Ureter (tissue), 1 donor: ENCODE measurements at regions not wholly inside any gene's neighbourhood (a gene's known extent, or its start where the extent isn't known, plus 50 kb on each side); places are given as distances from the start of the nearest gene placed in this dataset.
"Not testable (repeated sequence)": the region's sequence is repeated elsewhere in the genome, so short reads cannot be mapped to it uniquely, and the experiment has no call there.

ENCODE experiments used
- DNase-seq: peaks from one replicate; pipeline ENCODE4 v3.0.0-alpha.2; 2020; ENCODE audit warnings: low spot score
- donor health status: DM: yes; HTN: yes; CAD: no.

DNA sequence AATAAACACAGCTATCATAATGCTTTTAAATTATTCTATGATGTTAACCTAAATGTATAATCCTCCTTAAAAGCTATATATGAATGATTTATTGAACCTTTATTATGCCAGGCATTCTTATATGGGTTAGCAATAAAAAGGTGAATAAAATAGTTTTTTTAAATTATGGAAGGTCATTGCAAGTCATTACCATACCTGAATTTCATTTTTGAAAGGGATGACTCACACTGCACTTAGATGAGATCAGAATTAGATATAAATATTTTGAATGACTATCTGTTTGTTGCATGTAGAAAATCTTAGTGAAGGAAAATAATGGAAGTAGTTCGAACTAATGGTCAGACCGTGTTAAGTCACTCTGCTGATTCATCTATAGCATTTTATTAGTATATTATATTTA lies 822.3 kb downstream of the LUZP2 start:
- no peak for DNase-seq

DNA sequence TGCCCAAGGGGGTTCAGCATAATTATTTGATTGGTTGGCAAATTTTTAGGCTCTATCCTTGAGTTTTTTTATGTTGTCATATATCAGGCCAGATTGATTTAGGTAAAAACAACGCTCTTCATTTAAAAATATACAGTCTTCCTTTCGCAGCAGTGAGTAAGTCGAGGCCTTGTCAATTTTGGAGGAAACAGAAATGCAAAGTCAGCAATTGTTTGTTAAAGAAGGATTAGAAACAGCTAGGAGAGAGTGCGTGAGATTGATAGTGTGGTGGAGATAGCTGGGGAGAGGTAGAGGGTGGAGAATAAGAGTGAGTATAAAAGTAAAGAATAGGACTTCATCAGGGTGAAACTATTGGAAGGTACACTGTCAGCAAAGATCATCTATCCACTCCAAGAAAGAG lies 830.8 kb downstream of the LUZP2 start:
- DNase-seq: no peak

DNA sequence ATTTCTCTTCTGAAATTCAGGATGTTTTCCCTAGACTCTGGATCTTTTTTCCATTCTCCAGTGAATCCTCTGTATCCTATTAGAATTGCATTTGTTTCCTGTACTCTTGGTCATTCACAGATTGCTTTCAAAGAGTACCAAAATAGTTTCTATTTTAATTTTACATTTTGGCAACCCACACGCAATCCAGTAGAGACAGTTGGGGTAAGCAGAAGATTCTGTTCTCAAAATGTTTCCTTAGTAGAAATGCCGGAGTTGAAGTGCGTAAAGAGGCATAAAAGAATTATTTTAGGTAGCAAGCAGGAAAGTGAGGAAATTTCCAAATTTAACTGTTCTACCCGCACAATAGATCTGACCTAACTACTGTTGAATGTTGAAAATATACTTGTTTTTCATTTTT lies 842.4 kb downstream of the LUZP2 start:
- no peak for DNase-seq

DNA sequence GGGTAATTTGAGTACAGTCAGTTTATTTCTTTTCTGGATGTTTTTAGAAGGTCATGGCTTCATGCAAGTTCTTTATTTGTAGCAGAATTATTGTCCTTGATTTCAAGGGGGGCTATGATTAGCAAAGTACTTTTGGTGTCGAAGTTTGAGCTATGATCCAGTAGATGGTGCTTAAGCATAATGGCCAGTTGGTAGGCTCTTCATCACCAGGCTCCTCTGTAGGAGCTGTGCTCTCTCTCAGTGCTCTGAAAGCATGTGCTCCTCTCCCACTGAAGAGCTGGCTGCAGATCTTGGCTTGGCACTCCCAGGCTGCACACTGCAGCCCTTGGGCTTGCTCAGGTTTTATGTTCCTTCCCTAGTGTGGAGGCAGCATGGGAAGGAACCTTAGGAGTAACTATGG lies 852.7 kb downstream of the LUZP2 start:
- no peak for DNase-seq

DNA sequence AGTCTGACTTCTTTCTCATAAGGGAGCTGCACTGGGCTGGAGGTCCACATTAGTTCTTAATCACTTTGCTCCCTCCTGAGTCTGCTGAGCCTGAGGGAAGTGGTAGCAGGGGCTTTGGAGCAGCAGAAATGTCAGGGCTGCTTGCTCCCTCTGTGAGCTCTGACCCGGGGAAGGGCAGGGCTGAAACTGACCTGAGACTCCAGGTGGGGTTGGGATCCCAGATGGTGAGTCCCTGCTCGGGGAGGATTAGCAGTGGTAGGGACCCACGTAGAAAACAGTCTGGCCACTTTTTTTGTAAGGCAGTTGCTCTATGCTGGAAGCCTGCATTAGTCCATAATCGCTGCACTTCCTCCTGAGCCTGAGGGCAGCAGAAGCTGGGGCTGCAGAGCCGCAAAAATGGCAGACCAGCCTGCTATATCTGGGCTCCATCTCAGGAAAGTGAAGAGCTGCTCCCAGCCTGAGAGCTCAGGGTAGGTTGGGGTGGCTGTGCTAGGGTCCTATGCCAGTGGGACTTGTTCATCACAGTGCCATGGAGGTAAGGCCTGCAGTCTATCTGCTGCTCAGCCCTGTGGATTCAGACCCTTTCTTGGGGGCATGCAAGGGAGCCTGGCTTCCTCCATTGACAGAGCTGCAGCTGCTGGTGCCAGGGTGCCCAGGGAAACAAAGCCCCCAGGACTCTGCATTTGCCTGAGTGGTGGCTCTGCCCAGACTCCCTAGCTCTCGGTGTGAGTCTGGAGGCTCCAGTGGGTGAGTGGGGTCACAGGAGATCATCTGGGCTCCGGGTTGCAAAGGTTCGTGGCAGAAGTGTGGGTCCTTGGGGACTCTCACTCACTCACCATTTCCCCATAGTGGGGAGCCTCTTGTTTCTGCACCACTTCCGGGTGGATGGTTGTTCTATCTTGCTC lies 854.3 kb downstream of the LUZP2 start:
- DNase-seq: no peak

DNA sequence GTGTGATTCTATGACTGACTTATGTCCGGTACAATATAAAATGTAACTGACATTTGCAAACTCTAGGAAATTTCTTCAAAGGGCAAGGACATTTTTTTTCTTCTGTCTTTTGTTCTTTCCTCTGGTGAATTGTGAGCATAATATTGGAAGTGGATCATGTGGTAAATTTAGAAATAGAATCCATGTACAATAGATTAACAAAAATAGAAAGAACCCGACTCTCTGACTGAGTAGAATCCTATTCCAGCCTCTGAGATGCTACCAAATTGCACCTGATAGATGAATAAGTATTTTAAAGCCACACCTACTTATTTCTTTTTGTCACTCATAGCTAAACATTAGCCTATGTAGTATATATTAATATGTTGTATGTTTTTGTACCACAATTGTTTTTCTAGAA lies 860.3 kb downstream of the LUZP2 start:
- DNase-seq: no peak

DNA sequence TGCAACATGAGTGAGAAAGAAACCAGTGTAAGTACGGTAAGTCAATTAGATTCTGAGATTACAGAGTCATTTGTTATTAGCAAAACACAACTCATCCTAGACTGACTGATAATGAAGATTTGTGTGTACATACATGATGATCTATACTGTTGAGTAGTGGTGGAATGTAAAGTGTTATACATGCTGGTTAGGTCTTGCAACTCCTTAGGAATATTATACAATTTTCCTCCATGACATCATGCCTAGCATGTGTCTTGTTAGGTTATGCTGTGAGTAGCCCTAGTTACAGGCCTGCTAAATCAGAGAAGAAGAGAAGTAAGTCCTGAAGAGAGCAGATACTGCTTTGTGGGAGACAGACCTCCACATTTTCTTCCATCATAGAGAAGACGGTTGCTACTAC lies 880.6 kb downstream of the LUZP2 start:
- no peak for DNase-seq

DNA sequence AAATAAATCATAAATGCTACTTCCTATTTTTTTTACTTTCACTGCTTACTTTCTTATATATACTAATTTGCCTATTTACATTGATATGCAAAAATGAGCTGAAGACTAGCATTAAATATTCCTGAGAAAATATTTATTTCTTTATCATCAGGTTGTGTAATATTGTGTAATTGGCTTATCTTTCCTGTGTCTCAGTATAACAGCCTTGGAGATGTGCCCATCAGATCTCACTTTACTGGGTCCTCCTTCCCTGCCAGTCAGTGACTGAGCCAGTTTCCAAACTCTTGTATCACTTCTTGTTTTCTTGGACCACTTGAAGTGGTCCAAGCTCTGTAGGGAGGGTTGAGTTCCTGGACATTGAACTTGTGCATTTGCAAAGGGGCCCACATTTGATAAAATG lies 900.0 kb downstream of the LUZP2 start:
- DNase-seq: no peak

DNA sequence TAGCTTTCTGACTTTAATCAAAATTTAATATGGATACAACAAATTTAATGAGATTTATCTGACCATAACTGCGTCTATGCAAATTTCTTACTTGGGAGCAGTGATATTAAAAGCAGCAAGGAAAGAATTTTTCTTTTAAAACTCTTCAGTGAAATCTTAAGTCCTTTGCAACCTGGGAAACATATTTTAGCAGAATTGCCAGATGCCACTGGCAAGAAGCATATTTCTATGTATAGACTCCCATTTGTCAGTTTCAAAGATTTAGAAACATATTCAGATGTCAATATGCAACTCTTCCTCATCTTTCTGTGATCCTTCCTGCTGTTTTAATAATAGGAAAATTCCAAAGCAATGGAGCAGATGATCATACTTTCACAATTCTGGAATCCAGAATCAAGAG lies 911.3 kb downstream of the LUZP2 start:
- no peak for DNase-seq

DNA sequence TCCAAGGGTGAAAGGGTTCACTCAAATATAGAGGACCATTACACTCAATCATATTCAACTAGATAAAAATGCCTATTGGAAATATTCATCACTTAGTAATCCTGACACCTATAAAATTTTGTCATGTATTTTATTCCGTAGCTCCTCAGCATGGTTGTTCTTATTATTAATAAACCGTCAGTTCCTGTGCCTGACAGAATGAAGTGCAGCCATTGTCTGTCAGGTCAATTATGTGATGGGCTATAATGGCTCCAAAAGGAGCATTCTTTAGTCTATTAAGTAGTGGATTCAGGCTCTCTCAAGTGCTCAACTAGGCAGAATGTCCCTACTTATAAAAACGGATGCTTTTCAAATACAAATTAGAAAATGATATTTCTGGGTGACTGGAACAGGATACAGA lies 916.1 kb upstream of the ANO3 start:
- DNase-seq: no peak

DNA sequence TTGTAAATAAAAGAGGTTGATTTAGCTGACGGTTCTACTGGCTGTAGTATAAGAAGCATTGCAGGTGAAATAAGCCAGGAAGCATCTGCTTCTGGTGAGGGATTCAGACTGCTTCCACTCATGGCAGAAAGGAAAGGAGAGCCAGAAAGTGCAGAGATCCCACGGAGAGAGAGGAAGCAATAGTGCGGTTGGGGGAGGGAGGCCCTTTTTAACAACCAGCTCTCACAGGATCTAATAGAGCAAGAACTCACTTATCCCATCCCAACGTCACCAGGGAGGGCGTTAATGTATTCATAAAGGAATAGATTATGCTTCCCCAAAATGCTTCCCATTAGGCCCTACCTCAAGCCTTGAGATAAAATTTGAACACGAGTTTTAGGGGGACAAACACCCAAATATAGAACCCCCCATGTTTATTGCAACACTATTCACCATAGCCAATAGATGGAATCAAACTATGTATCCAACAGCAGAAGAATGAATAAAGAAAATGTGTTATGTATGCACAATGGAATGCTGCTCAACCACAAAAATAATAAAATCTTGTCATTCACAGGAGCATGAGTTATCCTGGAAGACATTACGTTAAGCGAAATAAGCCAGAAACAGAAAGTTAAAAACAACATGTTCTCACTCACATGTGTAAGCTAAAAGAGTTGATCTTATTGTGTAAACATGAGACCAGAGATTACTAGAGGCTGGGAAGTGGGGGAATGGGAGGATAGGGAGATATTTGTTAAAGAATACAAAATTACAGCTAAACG lies 908.3 kb upstream of the ANO3 start:
- DNase-seq: no peak

DNA sequence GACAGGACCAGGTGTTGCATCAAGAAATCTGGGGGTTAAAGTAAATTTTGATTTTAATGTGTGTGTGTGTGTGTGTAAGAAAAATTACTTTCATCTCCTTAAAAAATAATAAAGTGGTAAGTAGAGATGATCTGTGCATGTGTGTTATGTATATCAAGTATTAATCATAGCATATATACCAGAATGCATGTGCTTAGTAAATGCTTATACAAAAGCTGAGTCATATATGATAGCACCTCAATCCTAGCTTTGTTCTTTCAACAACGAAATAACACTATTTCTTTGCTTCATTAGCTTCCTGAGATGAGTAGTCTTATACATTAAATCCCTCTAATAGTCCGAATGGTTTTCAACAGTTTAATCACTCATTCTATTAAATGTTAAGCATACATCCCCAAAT lies 899.6 kb upstream of the ANO3 start:
- DNase-seq: no peak

DNA sequence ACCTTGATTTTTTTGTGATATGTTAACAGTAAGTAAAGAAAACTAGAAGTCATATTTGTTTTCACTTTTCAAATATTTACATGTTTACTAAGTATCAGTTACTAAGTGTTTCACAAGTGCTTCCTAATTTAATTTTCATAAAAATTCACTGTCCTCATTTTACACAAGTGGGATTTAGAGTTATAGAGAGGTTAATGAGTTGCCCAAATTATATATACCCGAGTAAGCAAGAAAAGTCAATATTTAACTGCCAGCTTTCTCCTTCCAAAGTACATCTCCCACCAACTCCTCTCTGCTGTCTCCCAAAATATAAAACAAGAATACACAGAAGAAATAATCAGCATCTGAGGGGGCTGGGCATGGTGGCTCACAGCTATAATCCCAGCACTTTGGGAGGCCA lies 896.7 kb upstream of the ANO3 start:
- DNase-seq: no peak

DNA sequence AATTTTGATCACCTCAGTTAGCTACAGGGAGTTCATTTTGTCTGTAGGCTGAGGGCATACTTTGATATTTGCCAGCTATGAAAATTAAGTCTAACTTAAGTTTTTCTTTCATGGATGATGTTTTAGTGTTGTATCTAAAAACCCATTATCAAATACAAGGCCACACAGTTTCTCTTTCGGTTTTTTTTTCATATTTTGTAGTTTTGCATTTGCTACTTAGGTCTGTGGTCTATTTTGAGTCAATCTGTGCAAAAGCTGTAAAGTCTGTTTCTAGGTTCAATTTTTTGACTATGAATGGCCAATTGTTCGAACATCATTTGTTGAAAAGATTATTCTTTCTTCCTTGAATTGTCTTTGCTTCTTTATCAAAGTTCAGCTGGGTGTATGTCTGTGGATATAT lies 895.6 kb upstream of the ANO3 start:
- no peak for DNase-seq

DNA sequence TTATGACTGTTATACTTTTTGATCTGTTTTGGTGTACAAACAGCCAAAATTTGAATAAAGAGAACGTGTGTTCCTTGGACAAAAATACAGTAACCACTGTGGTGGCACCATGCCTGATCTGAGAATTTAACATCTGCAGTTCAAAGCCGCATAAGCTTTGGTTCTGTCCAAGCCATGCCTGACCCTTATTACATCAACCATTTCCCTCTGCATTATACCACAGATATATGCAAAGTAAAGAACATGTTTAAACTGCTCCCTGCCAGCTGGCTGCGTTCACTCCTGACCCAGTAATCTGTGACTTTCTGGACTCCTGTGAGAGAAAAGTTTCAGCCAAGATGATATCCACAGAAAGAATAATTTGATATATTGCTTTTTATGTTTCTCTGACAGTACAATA lies 890.5 kb upstream of the ANO3 start:
- DNase-seq: no peak

DNA sequence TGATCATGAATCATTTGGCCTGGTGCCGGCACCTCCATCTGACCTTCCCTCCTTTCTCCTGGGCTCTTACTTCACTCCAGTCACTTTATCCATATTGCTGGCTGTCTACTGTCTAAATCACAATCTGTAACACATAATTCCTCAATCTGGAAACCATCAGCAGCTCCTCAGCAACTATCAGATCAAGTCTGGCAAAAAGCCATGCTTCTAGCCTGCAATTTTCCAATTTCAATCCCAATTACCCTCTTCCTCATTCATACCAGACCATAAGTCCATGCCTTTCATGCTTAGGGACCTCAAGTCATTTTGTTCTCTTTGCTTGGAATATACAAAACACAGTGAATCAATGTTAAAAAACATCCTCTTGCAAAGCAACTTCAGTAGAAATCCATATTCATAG lies 882.8 kb upstream of the ANO3 start:
- no peak for DNase-seq

DNA sequence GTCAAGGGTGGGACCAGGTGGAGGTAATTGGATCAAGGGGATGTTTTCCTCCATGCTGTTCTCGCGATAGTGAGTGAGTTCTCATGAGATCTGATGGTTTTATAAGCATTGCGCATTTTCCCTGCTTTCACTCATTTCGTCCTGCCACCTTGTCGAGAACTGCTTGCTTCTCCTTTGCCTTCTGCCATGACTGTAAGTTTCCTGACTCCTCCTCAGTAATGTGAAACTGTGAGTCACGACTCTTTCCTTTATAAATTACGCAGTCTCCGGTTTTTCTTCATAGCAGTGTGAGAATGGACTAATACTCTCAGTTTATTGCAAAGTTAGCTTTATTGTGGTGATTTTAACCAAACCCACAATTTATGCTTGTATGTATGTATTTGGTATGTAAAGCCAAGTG lies 878.5 kb upstream of the ANO3 start:
- DNase-seq: no peak

DNA sequence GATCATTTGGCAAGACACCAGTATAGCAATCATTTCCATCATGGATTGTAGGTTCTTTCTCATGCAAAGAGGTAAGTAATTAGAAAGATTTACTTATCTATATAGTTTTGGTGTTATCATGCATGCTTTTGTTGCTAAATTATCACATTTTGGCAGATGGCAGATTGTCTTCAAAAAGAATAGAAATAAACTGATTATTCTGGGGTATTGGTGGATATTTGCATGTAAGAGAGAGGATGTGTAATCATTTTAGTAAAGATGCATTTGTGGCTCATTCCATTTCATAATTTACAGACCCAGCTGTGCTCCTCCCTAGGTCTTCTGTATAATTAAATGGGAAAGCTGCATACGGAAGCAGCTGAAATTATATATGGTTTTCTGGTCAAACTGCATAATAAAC lies 875.7 kb upstream of the ANO3 start:
- no peak for DNase-seq

DNA sequence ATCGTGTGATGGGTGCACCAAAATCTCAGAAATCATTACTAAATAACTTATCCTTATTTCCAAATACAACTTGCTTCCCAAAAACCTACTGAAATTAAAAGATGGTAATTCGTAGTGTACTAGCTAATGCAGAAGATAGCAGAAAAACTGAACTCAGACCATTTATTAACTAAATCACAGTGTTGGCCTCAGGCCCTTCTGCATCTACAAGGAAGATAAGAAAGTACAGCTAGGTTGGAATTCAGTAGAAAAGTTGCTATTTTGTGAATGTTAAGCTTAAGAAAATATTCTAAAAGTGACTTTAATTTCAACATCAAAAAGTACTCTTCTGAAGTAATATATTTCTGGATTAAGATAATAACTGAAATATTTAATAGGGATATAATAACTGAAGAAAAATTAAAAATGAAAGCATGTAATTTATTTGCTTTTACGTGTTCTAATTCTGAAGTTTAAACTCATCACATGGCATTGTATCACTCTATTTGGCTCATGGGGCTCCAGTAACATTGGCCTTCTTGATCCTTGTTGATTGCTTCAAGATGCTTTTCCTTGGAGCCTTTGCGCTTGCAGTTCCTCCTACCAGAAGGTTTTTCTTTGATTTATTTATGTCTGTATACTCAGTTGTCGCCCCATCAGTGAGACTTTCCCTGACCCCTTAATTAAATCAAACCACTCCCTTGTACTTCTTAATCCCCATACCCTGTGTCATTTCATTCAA lies 847.9 kb upstream of the ANO3 start:
- no peak for DNase-seq

DNA sequence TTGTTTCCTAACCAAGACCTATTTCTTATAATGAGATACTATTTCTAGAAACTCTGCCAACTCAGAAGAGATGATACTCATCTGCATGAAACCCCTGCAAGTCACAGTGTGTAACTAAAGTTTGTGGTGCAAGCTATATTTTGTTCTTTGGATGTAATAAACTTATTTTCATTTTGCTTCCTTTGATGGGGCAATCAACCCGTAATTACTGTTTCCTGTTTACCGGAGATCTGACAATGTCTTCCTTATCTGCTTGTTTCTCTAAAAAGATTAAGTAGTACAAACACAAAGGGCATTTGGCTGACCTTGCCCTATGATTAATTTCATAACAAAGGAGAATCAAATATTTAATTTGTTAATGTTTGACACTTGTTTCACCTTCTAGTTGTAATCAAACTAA lies 846.6 kb upstream of the ANO3 start:
- no peak for DNase-seq

DNA sequence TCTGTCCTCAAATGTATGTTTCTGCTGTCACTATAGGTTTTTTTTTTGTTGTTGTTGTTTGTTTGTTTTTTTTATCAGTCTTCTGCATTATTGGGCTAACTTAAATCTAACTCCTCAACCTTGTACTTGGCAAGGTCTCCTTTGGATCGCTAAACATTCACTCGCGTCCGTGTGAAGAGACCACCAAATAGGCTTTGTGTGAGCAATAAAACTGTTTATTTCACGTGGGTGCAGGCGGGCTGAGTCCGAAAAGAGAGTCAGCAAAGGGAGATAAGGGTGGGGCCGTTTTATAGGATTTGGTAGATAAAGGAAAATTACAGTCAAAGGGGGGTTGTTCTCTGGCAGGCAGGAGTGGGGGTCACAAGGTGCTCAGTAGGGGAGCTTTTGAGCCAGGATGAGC lies 845.6 kb upstream of the ANO3 start:
- DNase-seq: not testable (repeated sequence)

DNA sequence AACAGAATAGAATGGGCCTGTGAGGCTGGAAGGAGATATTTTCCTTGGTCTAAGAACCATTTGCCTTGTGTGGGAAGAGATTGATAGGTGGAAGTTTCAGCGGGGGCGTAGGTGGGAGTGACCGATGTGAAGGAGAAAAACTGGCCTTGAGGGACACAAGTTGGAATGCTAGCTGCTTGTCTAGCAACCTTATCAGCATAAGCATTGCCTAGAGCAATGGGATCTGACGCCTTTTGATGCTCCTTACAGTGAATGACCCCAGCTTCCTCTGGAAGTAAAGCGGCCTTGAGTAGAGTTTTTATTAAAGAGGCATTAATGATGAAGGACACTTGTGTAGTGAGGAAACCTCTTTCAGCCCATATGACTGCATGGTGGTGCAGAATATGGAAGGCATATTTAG lies 843.8 kb upstream of the ANO3 start:
- DNase-seq: not testable (repeated sequence)

DNA sequence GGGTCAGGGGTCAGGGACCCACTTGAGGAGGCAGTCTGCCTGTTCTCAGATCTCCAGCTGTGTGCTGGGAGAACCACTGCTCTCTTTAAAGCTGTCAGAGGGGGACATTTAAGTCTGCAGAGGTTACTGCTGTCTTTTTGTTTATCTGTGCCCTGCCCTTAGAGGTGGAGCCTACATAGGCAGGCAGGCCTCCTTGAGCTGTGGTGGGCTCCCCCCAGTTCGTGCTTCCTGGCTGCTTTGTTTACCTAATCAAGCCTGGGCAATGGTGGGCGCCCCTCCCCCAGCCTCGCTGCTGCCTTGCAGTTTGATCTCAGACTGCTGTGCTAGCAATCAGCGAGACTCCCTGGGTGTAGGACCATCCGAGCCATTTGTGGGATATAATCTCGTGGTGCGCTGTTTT lies 830.5 kb upstream of the ANO3 start:
- not testable (repeated sequence) for DNase-seq
